GM18499 (cell line): ENCODE measurements at regions not wholly inside any gene's neighbourhood (a gene's known extent, or its start where the extent isn't known, plus 50 kb on each side); places are given as distances from the start of the nearest gene placed in this dataset.

Source experiments
- ATAC-seq: cut with Tn5 transposase; IDR thresholded peaks from one replicate; pipeline ENCODE4 v1.9.1; 2021; ENCODE audit warnings: moderate number of reproducible peaks; ENCODE audit not compliant: insufficient read depth, unreplicated experiment

DNA sequence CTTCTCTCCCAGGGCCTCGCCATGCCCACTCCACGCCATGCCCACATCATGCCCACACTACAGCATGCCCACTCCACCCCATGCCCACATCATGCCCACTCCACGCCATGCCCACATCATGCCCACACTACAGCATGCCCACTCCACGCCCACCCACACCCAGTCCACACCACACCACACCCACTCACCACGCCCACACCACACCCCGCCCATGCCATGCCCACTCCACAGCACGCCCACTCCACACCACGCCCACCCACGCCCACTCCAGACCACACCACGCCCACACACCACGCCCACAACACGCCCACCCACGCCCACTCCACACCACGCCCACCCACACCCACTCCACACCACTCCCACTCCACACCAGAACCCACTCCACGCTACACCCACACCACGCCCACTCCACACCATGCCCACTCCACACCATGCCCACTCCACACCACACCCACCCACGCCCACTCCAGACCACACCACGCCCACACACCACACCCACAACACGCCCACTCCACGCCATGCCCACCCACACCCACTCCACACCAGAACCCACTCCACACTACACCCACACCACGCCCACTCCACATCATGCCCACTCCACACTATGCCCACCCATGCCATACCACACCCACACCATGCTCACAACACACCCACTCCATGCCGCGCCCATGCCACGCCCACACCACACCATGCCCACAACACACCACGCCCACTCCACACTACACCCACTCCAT is 88.6 kb downstream of the ERMARD start:
- ATAC-seq: no peak

DNA sequence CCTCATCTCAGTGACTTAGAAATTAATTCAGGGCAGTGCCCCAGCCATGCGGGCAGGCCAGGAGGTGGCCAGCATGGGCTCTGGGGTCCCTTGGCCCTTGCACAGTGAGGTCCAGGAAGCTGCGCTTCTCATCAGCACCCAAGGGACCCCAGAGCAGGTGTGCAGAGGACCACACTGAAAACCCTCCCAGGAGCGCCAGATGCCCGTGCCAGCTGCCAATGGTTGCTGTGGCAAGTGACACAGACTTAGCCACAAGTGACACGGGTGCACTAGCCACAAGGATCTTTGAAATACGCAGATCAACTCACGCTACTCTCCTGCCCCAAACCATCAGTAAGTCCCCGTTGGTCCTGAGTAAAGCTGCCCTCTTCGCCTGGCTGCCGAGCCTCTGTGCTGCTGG is 88.1 kb downstream of the ERMARD start:
- ATAC-seq: no peak

DNA sequence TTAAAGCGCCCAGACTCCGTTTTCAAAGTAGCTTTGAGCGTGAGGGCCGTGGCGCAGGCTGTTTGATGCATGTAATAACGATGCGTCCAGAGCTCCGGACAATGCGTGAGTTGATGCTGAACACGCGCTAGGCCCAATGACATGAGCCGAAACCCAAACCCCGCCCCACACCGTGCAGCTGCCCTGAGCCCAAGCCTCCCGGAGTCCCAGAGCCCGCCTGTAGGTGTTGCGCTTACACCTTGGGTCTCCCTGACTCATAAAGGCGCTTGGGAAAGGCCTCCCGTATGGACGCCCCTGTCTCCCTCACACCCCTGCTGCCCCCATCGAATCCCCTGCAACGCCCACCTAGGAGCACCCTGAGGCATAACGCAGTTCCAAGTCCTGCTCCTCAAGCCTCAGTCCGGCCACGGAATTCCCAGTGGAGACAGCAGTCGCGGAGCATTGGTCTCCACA is 87.6 kb downstream of the ERMARD start:
- no peak for ATAC-seq

DNA sequence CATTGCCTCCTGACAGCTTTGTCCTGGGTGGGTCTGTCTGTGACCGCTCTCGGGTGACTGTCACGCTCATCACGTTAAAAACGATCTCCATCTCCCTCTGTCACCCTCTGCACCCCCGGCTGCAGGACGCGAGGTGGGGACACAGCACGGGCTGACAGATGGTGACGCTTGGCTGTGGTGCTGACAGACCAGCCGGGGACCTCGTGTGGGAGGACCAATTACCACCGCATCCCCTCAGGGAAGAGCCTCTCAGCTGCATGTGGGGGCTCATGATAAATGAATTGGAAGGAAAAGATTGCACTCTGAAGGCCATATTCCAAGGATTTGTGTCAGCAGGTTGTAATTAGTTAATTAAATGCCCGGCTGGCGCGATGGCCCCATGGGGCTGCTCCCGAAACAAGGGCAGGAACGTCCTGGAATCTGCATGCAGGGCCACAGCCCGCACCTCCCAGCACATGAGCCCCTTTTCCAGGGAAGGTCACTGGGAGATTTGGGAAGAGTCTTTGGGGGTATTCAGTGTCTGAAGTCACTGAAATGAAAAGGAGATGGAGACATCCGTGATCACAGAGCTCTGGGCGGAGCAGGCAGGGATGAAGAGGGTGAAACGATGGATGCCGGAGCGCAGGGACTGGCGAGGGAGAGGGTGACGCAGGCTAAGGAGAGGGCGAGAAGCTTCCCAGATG is 87.1 kb downstream of the ERMARD start:
- no peak for ATAC-seq

DNA sequence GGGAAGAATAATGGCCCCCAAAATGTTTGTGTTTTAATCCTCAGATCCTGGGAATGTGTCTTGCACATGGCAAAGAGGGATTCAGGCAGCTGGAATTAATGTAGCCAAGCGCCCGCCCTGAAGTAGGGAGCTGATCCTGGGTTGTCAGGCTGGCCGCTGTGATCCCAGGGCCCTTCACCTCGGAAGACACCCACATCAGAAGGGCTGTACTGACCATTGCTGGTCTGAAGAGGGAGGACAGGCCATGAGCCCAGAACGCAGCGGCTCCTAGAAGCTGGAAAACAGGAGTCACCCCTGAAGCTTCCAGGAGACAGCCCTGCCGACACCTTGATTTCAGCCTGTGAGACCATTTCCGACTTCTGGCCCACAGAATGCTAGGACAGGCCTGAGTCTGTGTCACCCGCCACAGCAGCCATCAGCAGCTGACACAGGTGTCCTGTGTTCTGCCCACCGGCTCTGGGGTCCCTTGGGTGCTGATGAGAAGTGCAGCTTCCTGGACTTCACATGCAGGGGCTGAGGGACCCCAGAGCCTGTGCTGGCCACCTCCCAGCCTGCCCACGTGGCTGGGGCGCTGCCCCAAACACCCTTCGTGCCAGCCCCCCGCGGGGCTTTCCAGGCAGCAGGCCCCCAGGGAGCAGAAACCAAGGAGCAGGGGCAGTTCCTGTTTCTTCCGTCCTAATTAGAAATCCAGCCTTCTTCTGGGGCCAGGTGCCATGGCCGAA is 86.3 kb downstream of the ERMARD start:
- no peak for ATAC-seq

DNA sequence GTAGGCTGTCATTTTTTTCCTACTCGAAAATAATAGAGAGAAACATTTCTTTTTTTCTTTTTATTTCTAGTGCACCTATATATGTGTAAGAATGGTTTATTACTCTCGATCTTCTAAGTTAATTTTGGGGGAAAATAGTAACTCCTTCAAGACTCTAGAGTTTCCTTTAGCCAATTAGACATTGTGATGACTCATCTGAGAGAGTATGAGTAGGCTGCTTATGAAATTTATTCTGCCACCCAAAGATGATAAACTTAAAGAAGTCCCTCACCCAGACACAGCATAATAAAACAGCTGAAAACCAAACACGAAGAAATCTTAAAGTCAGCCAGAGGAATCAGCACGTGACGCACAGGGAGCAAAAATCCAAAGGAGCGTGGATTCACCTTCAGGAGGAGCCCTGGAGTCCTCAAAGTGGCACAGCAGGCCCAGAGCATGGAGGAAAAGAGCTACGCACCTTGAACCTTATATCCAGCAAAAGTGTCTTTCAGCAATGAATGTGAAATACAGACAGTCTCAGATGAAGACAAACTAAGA is 81.9 kb downstream of the ERMARD start:
- ATAC-seq: no peak

DNA sequence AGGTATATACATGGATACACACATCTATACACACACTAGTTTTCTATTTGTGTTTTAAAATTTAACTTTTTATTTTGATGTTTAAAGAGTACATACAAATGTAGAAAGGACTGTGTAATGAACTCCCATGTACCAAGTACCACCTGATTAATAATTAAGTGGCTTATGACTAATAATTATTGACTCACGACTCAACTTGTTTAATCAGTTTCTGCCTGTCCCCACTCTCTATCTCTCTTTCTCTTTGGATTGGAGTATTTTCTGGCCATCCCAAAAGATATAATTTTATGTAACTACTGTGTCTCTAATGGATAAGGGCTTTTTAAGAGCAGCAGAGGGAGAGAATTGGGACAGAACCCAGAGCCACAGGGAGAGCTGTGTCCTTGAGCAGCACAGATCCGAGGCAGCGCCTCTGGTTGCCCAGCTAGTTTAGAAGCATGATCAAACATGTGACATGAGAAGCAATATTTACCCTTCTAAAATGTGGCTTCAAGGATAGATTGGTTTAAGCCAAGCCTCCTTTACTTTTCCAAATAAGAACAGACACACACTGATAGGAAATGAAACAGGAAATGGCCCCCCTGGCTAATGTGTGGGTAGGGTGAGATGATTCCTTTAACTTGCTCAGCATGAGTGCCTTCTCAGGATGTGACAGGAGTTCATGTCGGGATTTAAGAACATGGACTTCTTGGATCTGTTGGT is 81.0 kb downstream of the ERMARD start:
- ATAC-seq: no peak

DNA sequence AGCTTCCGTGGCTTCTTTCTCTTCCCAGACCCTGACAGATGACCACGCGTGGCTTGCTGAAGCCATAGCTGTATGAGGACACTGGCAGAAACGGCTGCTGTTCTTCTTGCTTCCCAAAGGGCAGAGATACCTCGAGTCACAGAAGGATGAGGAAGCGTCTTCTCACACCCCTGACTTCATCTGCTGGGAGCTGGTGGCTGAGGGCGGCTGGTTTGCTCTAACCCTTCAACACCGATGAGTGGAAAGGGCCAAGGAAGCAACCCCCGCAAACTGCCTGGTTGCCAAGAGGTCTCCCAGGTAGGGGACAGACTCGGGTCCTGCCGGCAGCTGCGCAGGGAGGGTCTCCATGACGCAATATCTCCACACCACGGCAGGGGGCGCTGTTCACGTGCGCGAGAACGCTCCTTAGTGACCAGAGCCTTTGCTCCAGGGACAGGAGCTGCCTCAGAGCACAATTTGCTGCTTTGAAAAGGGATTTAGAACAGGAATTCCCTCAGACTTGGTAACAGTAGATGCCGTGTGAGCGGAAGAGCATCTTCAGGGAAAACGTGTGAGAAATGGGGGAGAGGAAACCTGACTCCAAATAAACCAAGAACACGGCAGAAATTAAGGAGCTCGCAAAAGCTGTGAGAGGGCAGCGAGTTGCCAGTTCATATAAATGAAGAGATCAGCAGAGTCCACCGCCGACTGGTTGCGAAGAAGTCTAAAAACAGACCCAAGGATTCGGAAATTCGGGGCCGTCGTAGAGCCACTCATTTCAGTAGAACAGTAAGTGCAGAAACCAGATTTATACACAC is 80.2 kb downstream of the ERMARD start:
- ATAC-seq: no peak
